B cell (primary cell): ENCODE measurements at regions not wholly inside any gene's neighbourhood (a gene's known extent, or its start where the extent isn't known, plus 50 kb on each side); places are given as distances from the start of the nearest gene placed in this dataset.

Experiments
- ATAC-seq: fragments of 200-7000 bp; cut with Tn5 transposase; one replicate; pipeline ENCODE4 v1.10.0; 2021; ENCODE audit warnings: low read depth, mild to moderate bottlenecking, moderate number of reproducible peaks, moderate library complexity
- CTCF ChIA-PET: fragments of 350-600 bp; sonication (Branson Sonifier 250); formaldehyde crosslinking; loops from one replicate; lab custom pipeline; 2021; ENCODE audit warnings: antibody characterized with exemption, inconsistent platforms; lab: Charles Lee
- POLR2A ChIA-PET: fragments of 350-600 bp; sonication (Branson Sonifier 250); formaldehyde crosslinking; loops from one replicate; lab custom pipeline; 2021; ENCODE audit warnings: antibody characterized with exemption; lab: Charles Lee
- DNase-seq: peaks from one replicate; pipeline ENCODE4 v3.0.0; 2013
- H2AFZ ChIP-seq: 2 replicates; pipeline ENCODE4 v1.6.1; 2012; ENCODE audit warnings: mild to moderate bottlenecking, low read depth, low read length; ENCODE audit not compliant: insufficient read depth, poor library complexity, severe bottlenecking
- H3K27ac ChIP-seq, 2 donors: 1 replicate in 1 of 2; 2 replicates in 1 of 2; pipeline ENCODE4 v1.5.1; 2012 to 2013; ENCODE audit warnings: low read length in 2 of 2, mild to moderate bottlenecking in 2 of 2, moderate library complexity in 1 of 2
- H3K27me3 ChIP-seq, 4 experiments: fragments of 200-600 bp in 1 of 4; sonication (generic) in 1 of 4; replicated peaks in 1 of 4; 1 replicate in 2 of 4; 2 replicates in 2 of 4; pipeline versions ENCODE4 v1.6.1 to v1.7.0; 2013 to 2016; ENCODE audit warnings: low read length in 3 of 4, mild to moderate bottlenecking in 2 of 4, mixed read lengths in 1 of 4, moderate library complexity in 1 of 4; ENCODE audit not compliant: insufficient read depth in 4 of 4, control insufficient read depth in 3 of 4; ENCODE audit errors: control extremely low read depth in 1 of 4
- H3K36me3 ChIP-seq, 2 experiments: replicated peaks in 1 of 2; 1 replicate in 1 of 2; 2 replicates in 1 of 2; pipeline versions ENCODE4 v1.6.1 to v1.7.1; 2013; ENCODE audit warnings: low read length in 1 of 2; ENCODE audit not compliant: insufficient read depth in 2 of 2, control insufficient read depth in 1 of 2; ENCODE audit errors: control extremely low read depth in 1 of 2, extremely low read depth in 1 of 2
- H3K4me1 ChIP-seq, 2 donors: fragments of 200-600 bp in 1 of 2; sonication (generic) in 1 of 2; 1 replicate in 1 of 2; 2 replicates in 1 of 2; pipeline versions ENCODE4 v1.5.1 to v1.6.1; 2013 to 2017; ENCODE audit warnings: low read length in 2 of 2; ENCODE audit not compliant: control insufficient read depth in 2 of 2, insufficient read depth in 2 of 2
- H3K4me2 ChIP-seq: replicated peaks from 2 replicates; pipeline ENCODE3; 2012; ENCODE audit warnings: mild to moderate bottlenecking, low read depth, low read length; ENCODE audit not compliant: poor library complexity, severe bottlenecking
- H3K4me3 ChIP-seq, 5 experiments: fragments of 200-600 bp in 1 of 5; sonication (generic) in 1 of 5; 1 replicate in 3 of 5; 2 replicates in 2 of 5; pipeline versions ENCODE4 v1.5.1 to v1.7.0; 2011 to 2016; ENCODE audit warnings: low read length in 4 of 5, mild to moderate bottlenecking in 4 of 5, low read depth in 2 of 5, control low read depth in 1 of 5, moderate library complexity in 1 of 5; ENCODE audit not compliant: insufficient read depth in 1 of 5; ENCODE audit errors: control extremely low read depth in 1 of 5, extremely low read depth in 1 of 5
- H3K79me2 ChIP-seq: fragments of 200-600 bp; sonication (generic); one replicate; pipeline ENCODE4 v1.6.0; 2016; ENCODE audit warnings: low read length; ENCODE audit not compliant: control insufficient read depth, insufficient read depth
- H3K9ac ChIP-seq: fragments of 200-600 bp; sonication (generic); 2 replicates; pipeline ENCODE4 v1.6.1; 2017; ENCODE audit warnings: mild to moderate bottlenecking, low read length, moderate library complexity
- H3K9me3 ChIP-seq, 3 donors: one replicate each; pipeline versions ENCODE4 v1.6.1 to v1.7.1; 2013; ENCODE audit warnings: low read length in 2 of 3; ENCODE audit not compliant: control insufficient read depth in 2 of 3, insufficient read depth in 1 of 3; ENCODE audit errors: control extremely low read depth in 1 of 3
- H4K20me1 ChIP-seq: 2 replicates; pipeline ENCODE4 v1.6.0; 2012; ENCODE audit warnings: mild to moderate bottlenecking, low read length; ENCODE audit not compliant: insufficient read depth, control insufficient read depth, poor library complexity, severe bottlenecking
- H3K27ac Mint-ChIP-seq: one replicate; pipeline ENCODE4 v1.8.0; 2021; ENCODE audit warnings: mixed read lengths
- H3K27me3 Mint-ChIP-seq: one replicate; pipeline ENCODE4 v1.8.0; 2021; ENCODE audit warnings: mixed read lengths
- H3K4me1 Mint-ChIP-seq: one replicate; pipeline ENCODE4 v1.8.0; 2021; ENCODE audit warnings: mixed read lengths
- H3K4me3 Mint-ChIP-seq: one replicate; pipeline ENCODE4 v1.8.0; 2021; ENCODE audit warnings: mixed read lengths
- H3K9me3 Mint-ChIP-seq: one replicate; pipeline ENCODE4 v1.8.0; 2022; ENCODE audit warnings: mixed read lengths; ENCODE audit not compliant: insufficient read depth
- CTCF ChIP-seq: fragments of 200-600 bp; IDR thresholded peaks from one replicate; pipeline ENCODE4 v1.8.0; 2022; ENCODE audit warnings: antibody characterized with exemption, mild to moderate bottlenecking
- EZH2 ChIP-seq: IDR thresholded peaks from 2 replicates; pipeline ENCODE4 v1.6.1; 2012; ENCODE audit warnings: borderline replicate concordance, low read depth, mild to moderate bottlenecking, moderate library complexity, low read length; ENCODE audit not compliant: insufficient read depth, poor library complexity, severe bottlenecking
- WGBS: methylation state at CpG from one replicate; pipeline ENCODE4 v1.1.5; 2013; ENCODE audit warnings: missing lambda C conversion rate; ENCODE audit not compliant: insufficient coverage; 5-methylcytosine and 5-hydroxymethylcytosine counted together
- intact Hi-C: fragments of 100-400 bp; cut with micrococcal nuclease; formaldehyde crosslinking; loops from one replicate; pipeline ENCODE4 v1.10.0; 2022

GRCh38 chr4:66923081-66923865, 622.0 kb downstream of the CENPC start:
- intact Hi-C loops, result no loop called here
- peaks cover 0 to 7% (median 4%) of the 10 kb centered on the region in 3 donors for H3K9me3 ChIP-seq
- CTCF ChIA-PET, result no interaction called here
- H3K4me2 ChIP-seq, result peak overlapping the region; percentile 3
- H3K36me3 ChIP-seq, result no peaks in the 10 kb centered on the region
- no peaks in the 10 kb centered on the region for H3K79me2 ChIP-seq
- ATAC-seq (no peak), DNase-seq (peak; percentile 7)
- H4K20me1 ChIP-seq, result no peaks in the 10 kb centered on the region
- H2AFZ ChIP-seq, result no peak overlapping the region
- no peak overlapping the region for H3K9ac ChIP-seq
- H3K9me3 Mint-ChIP-seq, result no peaks in the 10 kb centered on the region
- H3K27me3 Mint-ChIP-seq, result no peaks in the 10 kb centered on the region
- no peaks in the 10 kb centered on the region for H3K27me3 ChIP-seq
- POLR2A ChIA-PET, result no interaction called here
- peaks cover 11% of the 10 kb centered on the region for H3K4me1 Mint-ChIP-seq
- H3K4me1 ChIP-seq, result peaks cover 0 to 5% of the 10 kb centered on the region in 2 donors
- H3K27ac ChIP-seq, result no peak overlapping the region
- peak overlapping the region; percentile 1 for H3K27ac Mint-ChIP-seq
- TF ChIP-seq EZH2, result no peak
- no peak for TF ChIP-seq CTCF
- H3K4me3 Mint-ChIP-seq, result peak overlapping the region; percentile 0
- H3K4me3 ChIP-seq, result no peak overlapping the region

- H3K36me3 ChIP-seq, result no peaks in the 10 kb centered on the region
- H3K27ac Mint-ChIP-seq, result no peak overlapping the region
- no peak for ATAC-seq
These were observed 623.9 kb downstream of the CENPC start for GRCh38 chr4:66921433-66921832.

More at GRCh38 chr4:66921433-66921832, 623.9 kb downstream of the CENPC start:
- DNase-seq, result no peak
- no peak overlapping the region for H3K4me2 ChIP-seq
- no peak overlapping the region for H3K4me3 ChIP-seq
- H3K4me1 Mint-ChIP-seq, result peaks cover 11% of the 10 kb centered on the region
- WGBS, result no CpG with 5 or more reads among the region's 5 CpGs
- H4K20me1 ChIP-seq, result no peaks in the 10 kb centered on the region
- TF ChIP-seq CTCF (no peak), EZH2 (no peak)
- H3K27ac ChIP-seq, result no peak overlapping the region
- no peak overlapping the region for H2AFZ ChIP-seq
- H3K4me3 Mint-ChIP-seq, result no peak overlapping the region
- H3K27me3 Mint-ChIP-seq, result no peaks in the 10 kb centered on the region
- H3K79me2 ChIP-seq, result no peaks in the 10 kb centered on the region
- no peaks in the 10 kb centered on the region for H3K27me3 ChIP-seq
- peaks cover 3% of the 10 kb centered on the region for H3K9me3 Mint-ChIP-seq
- H3K9ac ChIP-seq, result no peak overlapping the region
- peaks cover 0 to 5% of the 10 kb centered on the region in 2 donors for H3K4me1 ChIP-seq
- CTCF ChIA-PET, result no interaction called here
- H3K9me3 ChIP-seq, result peaks cover 0 to 4% (median 2%) of the 10 kb centered on the region in 3 donors
- intact Hi-C loops, result no loop called here
- POLR2A ChIA-PET, result no interaction called here
